Hepatocyte (in vitro differentiated cells): ENCODE measurements at regions not wholly inside any gene's neighbourhood (a gene's known extent, or its start where the extent isn't known, plus 50 kb on each side); places are given as distances from the start of the nearest gene placed in this dataset.

Experiments
- DNase-seq: peaks from one replicate; pipeline ENCODE4 v3.0.0-alpha.2; 2016; ENCODE audit warnings: low spot score
- H2AFZ ChIP-seq: fragments of 200-600 bp; sonication (generic); 2 replicates; pipeline ENCODE4 v1.6.0; 2016; ENCODE audit warnings: antibody characterized with exemption, mild to moderate bottlenecking
- H3K27ac ChIP-seq: fragments of 200-600 bp; sonication (generic); 2 replicates; pipeline ENCODE4 v1.5.1; 2016; ENCODE audit warnings: mild to moderate bottlenecking
- H3K27me3 ChIP-seq: fragments of 200-600 bp; sonication (generic); 2 replicates; pipeline ENCODE4 v1.6.1; 2016
- H3K36me3 ChIP-seq: fragments of 200-600 bp; sonication (generic); replicated peaks from 2 replicates; pipeline ENCODE4 v1.5.1; 2016; ENCODE audit warnings: low read depth; ENCODE audit not compliant: insufficient read depth
- H3K4me1 ChIP-seq: fragments of 200-600 bp; sonication (generic); 2 replicates; pipeline ENCODE4 v1.5.1; 2016; ENCODE audit warnings: mild to moderate bottlenecking, moderate library complexity; ENCODE audit not compliant: insufficient read depth
- H3K4me2 ChIP-seq: fragments of 200-600 bp; sonication (generic); 2 replicates; pipeline ENCODE4 v1.6.0; 2016
- H3K4me3 ChIP-seq: fragments of 200-600 bp; sonication (generic); 2 replicates; pipeline ENCODE4 v1.5.1; 2016; ENCODE audit warnings: mild to moderate bottlenecking
- H3K79me2 ChIP-seq: fragments of 200-600 bp; sonication (generic); 2 replicates; pipeline ENCODE4 v1.6.0; 2017; ENCODE audit warnings: mild to moderate bottlenecking
- H3K9me2 ChIP-seq: fragments of 200-600 bp; sonication (generic); replicated peaks from 2 replicates; pipeline ENCODE4 v1.6.0; 2017; ENCODE audit warnings: mild to moderate bottlenecking; ENCODE audit not compliant: insufficient read depth
- H3K9me3 ChIP-seq: fragments of 200-600 bp; sonication (generic); 2 replicates; pipeline ENCODE4 v1.5.1; 2016; ENCODE audit warnings: low read depth, mild to moderate bottlenecking
- H4K20me1 ChIP-seq: fragments of 200-600 bp; sonication (generic); 2 replicates; pipeline ENCODE4 v1.6.0; 2016; ENCODE audit warnings: mild to moderate bottlenecking; ENCODE audit not compliant: insufficient read depth, poor library complexity, severe bottlenecking
- CTCF ChIP-seq: fragments of 200-600 bp; sonication (generic); IDR thresholded peaks from 2 replicates; pipeline ENCODE4 v1.5.1; 2016; ENCODE audit warnings: antibody characterized with exemption, mild to moderate bottlenecking; ENCODE audit not compliant: poor library complexity
- EZH2 ChIP-seq: fragments of 200-600 bp; sonication (generic); IDR thresholded peaks from 2 replicates; pipeline ENCODE4 v1.6.1; 2016; ENCODE audit warnings: antibody characterized with exemption, mild to moderate bottlenecking, borderline replicate concordance
- EZH2phosphoT487 ChIP-seq: fragments of 200-600 bp; sonication (generic); IDR thresholded peaks from one replicate; pipeline ENCODE4 v1.6.1; 2018; ENCODE audit warnings: antibody characterized with exemption, mild to moderate bottlenecking, low read depth, moderate library complexity; ENCODE audit not compliant: unreplicated experiment, severe bottlenecking
- WGBS: methylation state at CpG from one replicate; pipeline ENCODE4 v1.1.6; 2016; ENCODE audit warnings: low lambda C conversion rate; ENCODE audit errors: missing lambda C conversion rate; 5-methylcytosine and 5-hydroxymethylcytosine counted together

GRCh38 chrX:5397409-5397808 lies 831.3 kb downstream of the NLGN4X start:
- Histone ChIP-seq H3K79me2 (no peaks in the 10 kb centered on the region), H4K20me1 (no peaks in the 10 kb centered on the region), H3K27me3 (no peaks in the 10 kb centered on the region), H3K4me2 (no peak overlapping the region), H3K4me3 (no peak overlapping the region), H3K27ac (no peak overlapping the region), H3K9me2 (no peaks in the 10 kb centered on the region), H3K9me3 (no peaks in the 10 kb centered on the region), H3K4me1 (peaks cover 3% of the 10 kb centered on the region), H2AFZ (no peak overlapping the region), H3K36me3 (no peaks in the 10 kb centered on the region)
- 54% methylated on average over 7 of the region's 7 CpGs for WGBS
- no peak for DNase-seq
- TF ChIP-seq EZH2 (no peak), EZH2phosphoT487 (no peak), CTCF (no peak)

- H3K27me3 ChIP-seq: no peaks in the 10 kb centered on the region
Measured at GRCh38 chrX:5390376-5390775, 838.3 kb downstream of the NLGN4X start.

GRCh38 chrX:5388087-5388486 lies 840.6 kb downstream of the NLGN4X start:
- no peaks in the 10 kb centered on the region for H3K79me2 ChIP-seq
- no peaks in the 10 kb centered on the region for H4K20me1 ChIP-seq
- WGBS: 87% methylated on average over 6 of the region's 6 CpGs
- no peaks in the 10 kb centered on the region for H3K36me3 ChIP-seq
- no peaks in the 10 kb centered on the region for H3K27me3 ChIP-seq
- H3K4me1 ChIP-seq: no peaks in the 10 kb centered on the region
- DNase-seq: no peak
- H3K27ac ChIP-seq: no peak overlapping the region
- no peak overlapping the region for H3K4me2 ChIP-seq
- H3K4me3 ChIP-seq: no peak overlapping the region
- H3K9me2 ChIP-seq: no peaks in the 10 kb centered on the region
- no peak overlapping the region for H2AFZ ChIP-seq
- no peaks in the 10 kb centered on the region for H3K9me3 ChIP-seq
- TF ChIP-seq EZH2 (no peak), EZH2phosphoT487 (no peak), CTCF (no peak)

More at GRCh38 chrX:5390376-5390775, 838.3 kb downstream of the NLGN4X start:
- Histone ChIP-seq H4K20me1 (no peaks in the 10 kb centered on the region), H3K4me2 (no peak overlapping the region), H3K79me2 (no peaks in the 10 kb centered on the region), H3K27ac (no peak overlapping the region), H3K4me3 (no peak overlapping the region), H2AFZ (no peak overlapping the region), H3K9me2 (no peaks in the 10 kb centered on the region), H3K36me3 (no peaks in the 10 kb centered on the region), H3K4me1 (no peaks in the 10 kb centered on the region), H3K9me3 (no peaks in the 10 kb centered on the region)
- no peak for DNase-seq
- WGBS: 83% methylated on average over 14 of the region's 14 CpGs
- TF ChIP-seq EZH2phosphoT487: no peak
- TF ChIP-seq EZH2: no peak
- no peak for TF ChIP-seq CTCF

DNA sequence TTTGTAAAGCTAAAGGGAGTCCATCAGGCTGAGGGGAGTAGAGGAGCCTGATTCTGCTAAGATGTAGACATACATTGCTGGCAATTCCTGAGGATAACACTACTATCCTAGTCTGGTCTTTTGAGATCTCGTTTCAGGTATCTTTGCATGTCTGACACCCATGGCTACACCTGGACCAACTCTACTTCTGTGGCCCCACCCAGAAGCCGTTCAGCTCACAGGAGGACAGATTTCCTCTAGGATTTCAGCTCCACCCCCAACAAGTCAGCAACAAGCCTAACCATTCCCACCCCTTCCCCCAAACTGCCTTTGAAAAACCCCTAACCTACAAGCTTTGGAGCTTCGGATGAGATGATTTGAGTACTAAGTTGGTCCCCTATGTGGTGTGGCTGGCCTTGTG lies 848.2 kb downstream of the NLGN4X start:
- Histone ChIP-seq H3K27ac (no peak overlapping the region), H3K4me2 (no peak overlapping the region), H3K27me3 (no peaks in the 10 kb centered on the region), H4K20me1 (no peaks in the 10 kb centered on the region), H3K9me3 (no peaks in the 10 kb centered on the region), H3K9me2 (no peaks in the 10 kb centered on the region), H3K36me3 (no peaks in the 10 kb centered on the region), H3K4me1 (no peaks in the 10 kb centered on the region), H2AFZ (no peak overlapping the region), H3K4me3 (no peak overlapping the region), H3K79me2 (no peaks in the 10 kb centered on the region)
- TF ChIP-seq EZH2phosphoT487 (no peak), EZH2 (no peak), CTCF (no peak)
- DNase-seq: no peak
- 67% methylated on average over 3 of the region's 3 CpGs for WGBS
